GM21515 (cell line): ENCODE measurements at regions not wholly inside any gene's neighbourhood (a gene's known extent, or its start where the extent isn't known, plus 50 kb on each side); places are given as distances from the start of the nearest gene placed in this dataset.
"Not testable (repeated sequence)": the region's sequence is repeated elsewhere in the genome, so short reads cannot be mapped to it uniquely, and the experiment has no call there.

ENCODE experiments used
- ATAC-seq: cut with Tn5 transposase; IDR thresholded peaks from one replicate; pipeline ENCODE4 v1.9.1; 2021; ENCODE audit not compliant: unreplicated experiment

GRCh38 chr11:81337756-81338155, 1395.9 kb downstream of the FAM181B start:
- no peak for ATAC-seq

- no peak for ATAC-seq
Measured at GRCh38 chr11:81332276-81332675, 1401.4 kb downstream of the FAM181B start.

GRCh38 chr11:81331611-81332235, 1401.9 kb downstream of the FAM181B start:
- ATAC-seq = no peak

GRCh38 chr11:81331088-81331487, 1402.6 kb downstream of the FAM181B start:
- no peak for ATAC-seq

GRCh38 chr11:81303038-81303664, 1430.5 kb downstream of the FAM181B start:
- ATAC-seq = no peak

- ATAC-seq = no peak
Measured at GRCh38 chr11:81301166-81301830, 1432.4 kb downstream of the FAM181B start.

- no peak for ATAC-seq
Measured at GRCh38 chr11:81286959-81287358, 1446.7 kb downstream of the FAM181B start.

- no peak for ATAC-seq
Measured at GRCh38 chr11:81286550-81286949, 1447.1 kb downstream of the FAM181B start.

GRCh38 chr11:81280228-81280627, 1453.4 kb downstream of the FAM181B start:
- ATAC-seq = not testable (repeated sequence)

- ATAC-seq = no peak
Measured at GRCh38 chr11:81278991-81279390, 1454.7 kb downstream of the FAM181B start.

GRCh38 chr11:81270686-81271085, 1463.0 kb downstream of the FAM181B start:
- ATAC-seq = no peak

GRCh38 chr11:81267246-81267645, 1466.4 kb downstream of the FAM181B start:
- ATAC-seq = no peak

- ATAC-seq = no peak
Measured at GRCh38 chr11:81259471-81259870, 1474.2 kb downstream of the FAM181B start.

- no peak for ATAC-seq
Measured at GRCh38 chr11:81255895-81256294, 1477.8 kb downstream of the FAM181B start.

GRCh38 chr11:81253244-81253643, 1480.4 kb downstream of the FAM181B start:
- ATAC-seq = no peak

GRCh38 chr11:81246941-81247340, 1486.7 kb downstream of the FAM181B start:
- ATAC-seq = no peak

GRCh38 chr11:81245791-81246190, 1487.9 kb downstream of the FAM181B start:
- ATAC-seq = no peak

GRCh38 chr11:81241672-81242275, 1491.9 kb downstream of the FAM181B start:
- ATAC-seq = no peak

- ATAC-seq = no peak
Measured at GRCh38 chr11:81237139-81237538, 1496.5 kb downstream of the FAM181B start.

- ATAC-seq = not testable (repeated sequence)
Measured at GRCh38 chr11:81227409-81227808, 1506.3 kb downstream of the FAM181B start.

- ATAC-seq = no peak
Measured at GRCh38 chr11:81224396-81224795, 1509.3 kb downstream of the FAM181B start.

- ATAC-seq = no peak
Measured at GRCh38 chr11:81222491-81222890, 1511.2 kb downstream of the FAM181B start.
